Pancreas (tissue), 10 donors: ENCODE measurements at regions not wholly inside any gene's neighbourhood (a gene's known extent, or its start where the extent isn't known, plus 50 kb on each side); places are given as distances from the start of the nearest gene placed in this dataset.

Source experiments
- ATAC-seq, 4 donors: fragments of 200-7000 bp; cut with Tn5 transposase; one replicate each; pipeline versions ENCODE4 v1.8.0 to v1.9.1; 2020; ENCODE audit warnings: mild to moderate bottlenecking in 4 of 4, moderate library complexity in 4 of 4
- DNase-seq, 6 donors: peaks; one replicate each; pipeline ENCODE4 v3.0.0-alpha.2; 2020
- FAIRE-seq: peaks from 2 replicates; lab custom pipeline; 2012; peaks lifted over from hg19 to GRCh38; lab: Jason Lieb, UNC
- H3K27ac ChIP-seq, 4 donors: fragments of 200-600 bp; sonication (generic); 1 replicate in 3 of 4; 2 replicates in 1 of 4; pipeline versions ENCODE4 v1.5.0 to v1.8.0; 2020
- H3K27me3 ChIP-seq, 4 donors: fragments of 200-600 bp; one replicate each; pipeline ENCODE4 v1.8.0; 2021
- H3K36me3 ChIP-seq, 3 donors: fragments of 200-600 bp; sonication (generic) in 1 of 3; one replicate each; pipeline versions ENCODE4 v1.5.0 to v1.8.0; 2020 to 2021
- H3K4me1 ChIP-seq, 3 donors: fragments of 200-600 bp; one replicate each; pipeline ENCODE4 v1.8.0; 2021
- H3K4me3 ChIP-seq, 4 donors: fragments of 200-600 bp; sonication (generic) in 2 of 4; one replicate each; pipeline versions ENCODE4 v1.5.0 to v1.8.0; 2020 to 2021
- H3K9me3 ChIP-seq, 4 donors: fragments of 200-600 bp; one replicate each; pipeline ENCODE4 v1.8.0; 2021
- CTCF ChIP-seq, 4 donors: fragments of 200-600 bp; sonication (generic) in 3 of 4; IDR thresholded peaks; one replicate each; pipeline versions ENCODE4 v1.5.0 to v1.8.0; 2021; ENCODE audit warnings: antibody characterized with exemption in 4 of 4
- WGBS, 2 donors: extraction: QIAGEN DNeasy Blood & Tissue Kit; methylation state at CpG; one replicate each; pipeline ENCODE4 v1.1.7; 2013; 5-methylcytosine and 5-hydroxymethylcytosine counted together
- intact Hi-C, 3 donors: fragments of 100-400 bp; cut with DNase I; formaldehyde crosslinking; loops; one replicate each; pipeline versions ENCODE4 v1.11.1 to v1.14.2; 2022
- donor health status: healthy with polysubstance abuse.
- donor health status: DM: no; HTN: no; CAD: no; lungs with moderate emphysema.
- donor health status: DM: no; HTN: no; CAD: no.
- donor health status: control.
- donor health status: control.
- donor health status: Bipolar disorder and iron deficiency.
- donor health status: DM: yes; HTN: yes; CAD: no.
- donor health status: DM: no; HTN: no; CAD: no.
- donor health status: DM: no; HTN: no; CAD: no.
- donor health status: DM: yes; HTN: yes; CAD: no.

- DNase-seq (no peak), ATAC-seq (no peak)
- H3K4me1 ChIP-seq: no peaks in the 10 kb centered on the region
These were observed 532.3 kb upstream of the TBX3 start for GRCh38 chr12:115216301-115216700.

GRCh38 chr12:115215544-115215943 is 531.6 kb upstream of the TBX3 start:
- intact Hi-C loops: no loop called here
- H3K4me1 ChIP-seq: no peaks in the 10 kb centered on the region
- H3K9me3 ChIP-seq: no peaks in the 10 kb centered on the region
- no peak for TF ChIP-seq CTCF (IDR thresholded peaks at IDR 0.05)
- H3K4me3 ChIP-seq: no peak overlapping the region
- WGBS, 2 donors: 43 to 57% methylated on average over 3 of the region's 3 CpGs
- DNase-seq (no peak), FAIRE-seq (no peak), ATAC-seq (no peak)
- H3K27ac ChIP-seq: no peak overlapping the region
- H3K36me3 ChIP-seq: no peaks in the 10 kb centered on the region
- H3K27me3 ChIP-seq: no peaks in the 10 kb centered on the region

More at GRCh38 chr12:115216301-115216700, 532.3 kb upstream of the TBX3 start:
- intact Hi-C loops: no loop called here
- H3K27me3 ChIP-seq: no peaks in the 10 kb centered on the region
- H3K9me3 ChIP-seq: no peaks in the 10 kb centered on the region
- TF ChIP-seq CTCF (IDR thresholded peaks at IDR 0.05): no peak
- no peak for FAIRE-seq
- 42 to 52% methylated on average over 5 of the region's 5 CpGs for WGBS, 2 donors
- no peaks in the 10 kb centered on the region for H3K36me3 ChIP-seq
- no peak overlapping the region for H3K4me3 ChIP-seq
- H3K27ac ChIP-seq: no peak overlapping the region

- no peaks in the 10 kb centered on the region for H3K36me3 ChIP-seq
- whole genome bisulfite sequencing, 2 donors: 32 to 41% methylated on average over 6 of the region's 6 CpGs
- ATAC-seq (no peak), DNase-seq (no peak), FAIRE-seq (no peak)
- H3K4me3 ChIP-seq: no peak overlapping the region
- H3K27me3 ChIP-seq: no peaks in the 10 kb centered on the region
- H3K27ac ChIP-seq: no peak overlapping the region
- no peaks in the 10 kb centered on the region for H3K9me3 ChIP-seq
- intact Hi-C loops: no loop called here
- H3K4me1 ChIP-seq: no peaks in the 10 kb centered on the region
- no peak for TF ChIP-seq CTCF (IDR thresholded peaks at IDR 0.05)
These were observed 529.6 kb upstream of the TBX3 start for GRCh38 chr12:115213538-115214016.

- WGBS, 2 donors: 83 to 96% methylated on average over 1 of the region's 1 CpG
- Histone ChIP-seq H3K27me3 (no peaks in the 10 kb centered on the region), H3K36me3 (no peaks in the 10 kb centered on the region), H3K4me3 (no peak overlapping the region), H3K4me1 (no peaks in the 10 kb centered on the region), H3K9me3 (no peaks in the 10 kb centered on the region), H3K27ac (no peak overlapping the region)
- ATAC-seq: no peak
- no peak for TF ChIP-seq CTCF (IDR thresholded peaks at IDR 0.05)
- no peak for DNase-seq
- FAIRE-seq: no peak
- intact Hi-C loops: no loop called here
These were observed 529.1 kb upstream of the TBX3 start for GRCh38 chr12:115213118-115213517.

- FAIRE-seq: no peak
- no peaks in the 10 kb centered on the region for H3K36me3 ChIP-seq
- no peaks in the 10 kb centered on the region for H3K27me3 ChIP-seq
- DNase-seq: no peak
- no peak overlapping the region for H3K27ac ChIP-seq
- no peak for TF ChIP-seq CTCF (IDR thresholded peaks at IDR 0.05)
- no peaks in the 10 kb centered on the region for H3K4me1 ChIP-seq
- no peaks in the 10 kb centered on the region for H3K9me3 ChIP-seq
- WGBS, 2 donors: 0% methylated on average over 1 of the region's 1 CpG
- no peak overlapping the region for H3K4me3 ChIP-seq
- intact Hi-C loops: no loop called here
- no peak for ATAC-seq
These were observed 528.4 kb upstream of the TBX3 start for GRCh38 chr12:115212356-115212755.
